GM19025 (cell line): ENCODE measurements at regions not wholly inside any gene's neighbourhood (a gene's known extent, or its start where the extent isn't known, plus 50 kb on each side); places are given as distances from the start of the nearest gene placed in this dataset.
"Not testable (repeated sequence)": the region's sequence is repeated elsewhere in the genome, so short reads cannot be mapped to it uniquely, and the experiment has no call there.

Experiments used
- ATAC-seq: cut with Tn5 transposase; IDR thresholded peaks from one replicate; pipeline ENCODE4 v1.9.1; 2021; ENCODE audit warnings: mild to moderate bottlenecking, low read depth, moderate library complexity; ENCODE audit not compliant: unreplicated experiment

DNA sequence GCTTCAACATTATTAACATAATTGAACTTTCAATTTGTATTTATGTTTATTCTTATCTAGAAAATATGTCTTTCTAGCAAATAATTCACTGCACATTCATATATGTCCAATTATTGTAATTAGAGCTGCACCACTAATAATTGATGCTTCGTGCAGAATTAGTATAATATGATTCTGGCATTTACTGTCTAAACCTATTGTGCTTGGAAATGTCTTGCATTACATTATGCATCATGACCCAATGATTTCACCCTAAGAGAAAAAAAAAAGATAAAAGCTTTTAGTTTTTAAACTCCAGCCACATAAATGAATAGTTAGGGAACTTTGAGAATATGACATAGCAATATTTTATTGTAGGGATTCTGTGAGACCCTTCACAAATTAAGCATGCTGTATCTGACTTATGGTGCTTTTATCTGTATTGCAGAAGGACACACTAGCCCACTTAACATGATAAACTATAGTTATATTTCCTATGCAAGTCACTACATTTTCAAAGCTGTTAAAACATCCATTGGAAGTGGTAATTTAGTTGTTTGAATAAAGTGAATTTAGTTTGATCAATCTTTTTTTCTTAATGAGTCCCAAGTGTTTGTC is 1609.1 kb downstream of the REEP3 start:
- ATAC-seq = no peak

DNA sequence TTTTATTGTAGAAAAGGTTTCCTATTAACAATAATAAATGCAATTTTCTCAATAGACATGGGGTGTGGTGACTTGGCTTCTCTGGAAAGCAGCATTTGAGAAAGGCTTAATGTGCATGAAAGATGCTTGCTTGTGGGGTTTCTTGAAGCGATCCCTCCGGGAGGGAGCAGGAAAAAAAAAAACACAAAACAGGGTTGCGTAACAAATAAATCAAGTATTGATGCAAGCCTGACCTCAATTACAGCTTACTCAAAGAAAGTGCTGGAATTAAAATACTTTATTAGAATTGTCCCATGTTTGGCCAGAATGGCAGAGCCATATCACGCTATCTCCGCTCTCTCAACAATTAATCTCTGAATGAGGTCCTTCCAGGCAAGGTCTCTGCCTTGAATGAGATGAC is 1612.5 kb downstream of the REEP3 start:
- ATAC-seq = no peak

DNA sequence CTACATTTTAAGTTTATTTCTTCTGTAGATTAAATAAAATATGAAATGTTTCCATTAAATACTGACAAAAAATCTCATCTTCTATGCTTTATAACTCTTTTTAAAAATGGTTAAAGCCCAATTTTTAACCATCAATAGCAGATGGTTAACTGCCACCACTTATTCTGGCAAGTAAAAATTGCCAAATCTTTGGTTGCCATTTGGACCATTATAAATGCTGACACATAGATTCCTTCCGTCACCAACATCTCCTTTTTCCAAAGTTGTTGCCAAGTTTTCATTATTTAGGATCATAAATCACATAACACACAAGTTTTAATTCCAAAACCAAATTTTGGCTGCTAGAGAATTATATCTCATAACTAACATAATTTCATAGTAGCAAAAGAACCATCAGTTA is 1614.3 kb downstream of the REEP3 start:
- ATAC-seq = no peak

DNA sequence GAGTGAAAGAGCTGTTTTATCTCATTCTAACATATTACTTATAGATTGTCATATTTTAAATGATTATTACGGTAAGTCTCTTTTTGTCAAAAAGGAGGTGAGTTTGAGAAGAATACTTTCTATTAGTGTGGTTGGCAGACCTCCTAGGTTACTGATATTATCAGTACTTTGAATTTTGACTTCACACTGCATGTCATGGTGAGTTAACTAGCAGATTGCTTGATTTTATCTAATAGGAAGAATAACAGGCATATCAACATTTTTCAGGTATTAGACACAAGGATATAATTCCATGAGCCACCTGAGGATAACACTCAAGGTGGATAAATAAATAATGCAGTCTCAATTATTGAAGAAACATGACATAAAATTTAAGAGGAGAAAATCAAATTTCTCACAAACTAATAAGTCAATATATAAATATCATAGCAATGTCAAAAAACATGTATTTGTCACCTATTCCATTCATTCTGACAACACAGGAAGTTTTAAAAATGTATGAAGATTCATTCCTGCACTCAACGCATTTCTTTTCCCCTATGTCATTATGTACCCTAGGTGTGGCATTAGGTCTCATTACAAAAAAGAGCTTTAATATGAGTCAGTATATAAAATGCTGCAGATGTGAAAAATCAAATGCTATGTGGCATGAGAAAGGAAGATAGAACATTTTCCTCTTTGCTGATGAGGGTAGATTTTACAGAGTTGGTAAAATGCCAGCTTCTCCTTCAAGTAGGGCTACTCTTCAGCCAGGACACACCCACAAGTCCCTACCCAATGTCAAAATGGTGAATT is 1621.6 kb downstream of the REEP3 start:
- ATAC-seq = no peak

DNA sequence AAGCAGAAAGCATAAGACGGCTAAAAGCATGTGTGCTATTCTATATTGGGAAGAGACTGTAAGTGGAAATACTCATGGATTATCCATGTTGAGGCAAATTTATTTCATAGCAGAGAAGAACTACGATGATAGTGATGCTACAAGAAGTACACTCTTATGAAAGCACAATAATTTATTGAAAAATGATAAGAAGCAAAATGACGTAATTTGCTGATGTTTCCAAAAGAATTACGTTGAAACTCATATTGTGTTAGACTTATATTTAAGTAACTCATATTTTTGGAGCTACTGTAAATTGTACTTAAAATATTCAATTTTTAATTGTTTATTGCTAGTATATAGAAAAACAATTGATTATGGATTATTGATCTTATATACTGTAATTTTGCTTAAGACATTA is 1622.5 kb downstream of the REEP3 start:
- ATAC-seq = no peak

DNA sequence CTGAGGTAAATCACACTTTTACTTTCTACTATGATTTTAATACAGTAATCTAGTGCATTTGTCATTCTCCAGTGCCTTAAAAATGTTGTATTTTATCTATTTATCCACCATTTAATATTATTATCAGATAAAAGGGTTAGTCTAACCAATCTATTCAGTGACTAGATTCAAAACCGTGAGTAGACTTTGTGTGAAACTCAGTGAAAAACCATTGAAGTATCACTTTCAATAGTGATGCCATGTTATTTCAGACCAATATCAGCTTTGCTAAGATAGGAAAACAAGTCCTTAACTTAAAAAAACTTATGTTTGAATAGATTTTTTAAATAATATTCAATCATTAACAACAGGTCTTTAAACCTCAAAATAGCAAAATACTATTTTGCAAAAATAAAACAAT is 1628.7 kb downstream of the REEP3 start:
- ATAC-seq = no peak

DNA sequence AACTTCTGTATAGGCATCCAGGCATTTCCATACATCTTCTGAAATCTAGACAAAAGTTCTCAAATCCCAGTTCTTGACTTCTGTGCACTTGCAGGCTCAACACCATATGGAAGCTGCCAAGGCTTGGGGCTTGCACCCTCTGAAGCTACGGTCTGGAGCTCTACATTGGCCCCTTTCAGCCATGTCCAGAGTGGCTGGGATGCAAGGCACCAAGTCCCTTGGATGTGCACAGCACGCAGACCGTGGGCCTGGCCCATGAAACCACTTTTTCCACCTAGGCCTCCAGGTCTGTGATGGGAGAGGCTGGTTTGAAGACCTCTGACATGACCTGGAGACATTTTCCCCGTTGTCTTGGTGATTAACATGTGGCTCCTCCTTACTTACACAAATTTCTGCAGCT is 1645.1 kb downstream of the REEP3 start:
- no peak for ATAC-seq

DNA sequence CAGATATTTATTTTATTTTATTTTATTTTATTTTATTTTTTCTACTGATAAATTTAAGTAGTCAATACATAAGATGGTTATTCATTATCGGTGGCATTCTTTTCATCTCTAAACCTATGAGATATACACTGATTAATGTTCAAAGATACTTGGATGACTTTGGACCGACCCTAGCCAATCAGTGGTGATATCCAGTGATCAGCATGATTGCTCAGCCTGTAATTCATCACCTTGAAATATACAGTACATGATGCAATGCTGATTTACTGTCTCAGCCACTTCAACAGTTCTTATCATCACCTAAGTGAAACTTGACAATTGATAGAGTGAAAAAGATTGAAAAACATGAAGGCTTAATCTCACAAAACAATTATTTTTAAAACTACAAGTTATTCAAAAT is 1651.0 kb downstream of the REEP3 start:
- ATAC-seq = no peak

DNA sequence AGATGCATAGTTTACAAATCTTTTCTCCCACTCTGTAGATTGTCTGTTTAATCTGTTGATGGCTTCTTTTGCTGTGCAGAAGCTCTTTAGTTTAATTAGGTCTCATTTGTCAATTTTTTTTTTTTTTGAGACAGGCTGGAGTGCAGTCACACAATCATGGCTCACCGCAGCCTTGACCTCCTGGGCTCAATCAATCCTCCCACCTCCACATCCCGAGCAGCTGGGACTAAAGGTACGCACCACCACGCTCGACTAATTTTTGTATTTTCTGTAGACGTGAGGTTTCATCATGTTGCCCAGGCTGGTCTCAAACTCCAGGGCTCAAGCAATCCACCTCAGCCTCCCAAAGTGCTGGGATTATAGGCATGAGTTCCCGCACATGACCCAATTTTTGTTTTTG is 1655.8 kb downstream of the REEP3 start:
- no peak for ATAC-seq

DNA sequence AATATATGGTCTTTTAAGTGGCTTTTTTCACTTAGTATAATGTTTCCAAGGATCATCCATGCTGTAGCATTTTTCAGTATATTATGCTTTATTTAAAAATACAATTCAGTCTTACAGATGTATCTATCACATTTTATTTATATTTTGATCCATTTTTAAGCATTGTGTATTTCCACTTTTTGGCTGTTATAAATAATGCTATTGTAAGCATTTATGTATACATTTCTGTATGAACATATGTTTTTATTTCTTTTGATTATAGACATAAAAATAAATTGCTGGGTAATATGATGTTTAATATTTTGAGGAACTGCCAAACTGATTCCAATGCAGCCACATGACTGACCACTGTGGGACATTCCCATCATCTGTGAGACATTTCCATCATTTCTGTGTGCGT is 1662.0 kb downstream of the REEP3 start:
- no peak for ATAC-seq

DNA sequence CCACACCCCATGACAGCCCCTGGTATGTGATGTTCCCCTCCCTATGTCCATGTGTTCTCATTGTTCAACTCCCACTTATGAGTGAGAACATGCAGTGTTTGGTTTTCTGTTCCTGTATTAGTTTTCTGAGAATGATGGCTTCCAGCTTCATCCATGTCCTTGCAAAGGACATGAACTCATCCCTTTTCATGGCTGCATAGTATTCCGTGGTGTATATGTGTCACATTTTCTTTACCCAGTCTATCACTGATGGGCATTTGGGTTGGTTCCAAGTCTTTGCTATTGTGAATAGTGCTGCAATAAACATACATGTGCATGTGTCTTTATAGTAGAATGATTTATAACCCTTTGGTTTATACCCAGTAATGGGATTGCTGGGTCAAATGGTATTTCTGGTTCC is 1665.5 kb downstream of the REEP3 start:
- ATAC-seq = not testable (repeated sequence)

DNA sequence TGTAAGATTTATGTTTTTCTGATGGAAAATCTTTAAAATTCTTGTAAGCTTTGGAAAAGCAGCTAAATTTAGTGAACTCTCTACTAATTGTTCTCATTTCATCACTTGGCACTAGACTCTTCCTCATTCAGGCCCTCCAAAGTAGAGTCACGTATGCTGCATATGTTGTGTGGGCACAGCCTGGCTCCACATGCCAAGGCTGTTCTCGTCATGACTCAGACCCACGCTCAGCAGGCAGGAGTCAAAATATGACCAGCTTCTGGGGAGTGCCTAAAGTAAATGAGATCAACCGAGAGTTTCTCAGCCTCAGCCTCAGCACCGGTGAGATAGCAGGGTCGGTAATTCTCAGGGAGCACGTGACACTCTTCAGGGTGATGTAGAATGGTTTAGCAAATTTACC is 1672.9 kb downstream of the REEP3 start:
- no peak for ATAC-seq

DNA sequence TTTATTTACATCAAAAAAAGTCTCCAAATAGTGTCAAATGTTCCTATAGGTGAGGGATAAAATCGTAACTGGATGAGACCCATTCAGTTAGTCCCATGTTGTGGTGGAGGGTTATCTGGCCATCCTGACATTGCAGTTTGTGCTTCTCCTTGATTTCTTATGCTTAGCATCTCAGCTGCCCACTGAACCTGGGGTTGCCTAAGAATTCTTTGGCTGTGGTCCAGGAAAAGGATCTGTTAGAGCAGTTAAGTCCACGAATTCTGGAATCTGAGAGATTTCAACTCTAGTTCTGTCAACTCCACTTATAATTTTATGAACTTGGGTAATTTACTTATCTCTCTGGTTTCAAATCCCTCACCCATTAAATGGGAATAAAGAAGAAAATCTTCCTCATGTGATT is 1673.4 kb downstream of the REEP3 start:
- no peak for ATAC-seq

DNA sequence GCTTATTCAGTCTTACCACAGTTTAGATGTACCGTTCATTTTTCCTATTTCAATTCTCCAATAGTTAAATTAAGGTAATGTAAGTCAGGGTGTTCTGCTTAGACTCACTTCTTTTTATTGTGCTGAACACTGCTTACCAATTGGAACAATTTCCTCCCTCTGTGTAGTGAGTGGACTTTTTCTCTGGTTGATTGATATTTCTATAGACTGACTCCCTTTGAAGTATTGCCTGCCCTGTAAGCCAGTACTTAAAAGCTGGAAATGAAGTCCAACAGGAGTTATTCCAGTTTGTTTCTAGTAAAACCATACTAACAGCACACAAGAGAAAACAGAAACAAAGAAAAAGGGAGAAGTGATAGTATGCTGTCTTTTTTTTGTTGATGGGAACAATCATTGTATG is 1674.9 kb downstream of the REEP3 start:
- no peak for ATAC-seq

DNA sequence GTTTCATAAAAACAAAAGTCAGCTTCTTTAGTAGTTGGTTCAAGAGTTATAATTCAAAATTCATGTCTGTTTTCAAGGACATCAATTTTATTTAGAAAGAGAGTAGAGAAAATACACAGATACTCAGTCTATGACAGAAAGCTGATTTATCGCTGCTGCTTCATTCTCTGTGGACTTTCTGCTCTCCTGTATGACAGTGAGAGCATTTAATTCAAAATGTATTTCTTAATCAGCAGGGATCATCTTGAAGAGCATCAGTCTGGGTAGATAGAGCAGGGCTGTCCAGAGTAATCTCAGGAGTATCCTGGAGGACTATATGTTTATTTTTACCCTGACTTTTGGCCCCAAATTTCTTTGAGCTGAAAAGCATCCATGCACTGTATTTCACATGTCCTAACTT is 1676.7 kb downstream of the REEP3 start:
- ATAC-seq = no peak

DNA sequence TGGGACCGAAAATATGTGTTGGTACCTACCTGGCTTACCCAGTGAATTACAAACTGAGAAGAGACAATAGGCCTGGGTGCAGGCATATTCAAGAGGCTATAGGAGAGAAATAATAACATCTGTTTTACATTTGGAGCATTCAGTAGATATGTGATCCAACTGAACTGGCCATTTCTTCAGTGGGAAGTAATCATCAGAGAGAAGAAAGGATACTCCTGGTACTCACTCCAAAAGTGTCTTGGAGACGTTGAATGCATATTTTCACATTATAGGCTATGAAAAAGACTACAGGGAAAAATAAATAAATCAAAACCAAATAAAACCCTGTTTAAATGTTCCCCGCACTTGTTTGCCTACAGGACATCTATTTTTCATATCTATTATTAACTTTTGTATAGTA is 1680.3 kb downstream of the REEP3 start:
- no peak for ATAC-seq

DNA sequence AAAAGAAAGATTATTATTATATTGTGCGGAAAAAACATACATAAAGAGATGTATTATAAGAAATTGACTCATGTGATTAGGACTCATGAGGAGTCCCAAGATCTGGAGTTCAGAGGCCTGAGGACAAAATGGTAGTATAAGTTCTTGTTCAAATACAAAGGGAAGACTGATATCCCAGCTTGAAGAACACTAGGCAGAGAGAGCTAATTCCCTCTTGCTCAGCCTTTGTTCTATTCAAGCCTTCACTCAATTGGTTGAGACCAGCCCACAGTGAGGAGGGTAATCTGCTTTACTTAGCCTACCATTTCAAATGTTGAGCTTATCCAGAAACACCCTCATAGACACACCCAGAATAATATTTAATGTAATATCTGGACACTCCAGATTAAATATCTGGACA is 1683.8 kb downstream of the REEP3 start:
- no peak for ATAC-seq

DNA sequence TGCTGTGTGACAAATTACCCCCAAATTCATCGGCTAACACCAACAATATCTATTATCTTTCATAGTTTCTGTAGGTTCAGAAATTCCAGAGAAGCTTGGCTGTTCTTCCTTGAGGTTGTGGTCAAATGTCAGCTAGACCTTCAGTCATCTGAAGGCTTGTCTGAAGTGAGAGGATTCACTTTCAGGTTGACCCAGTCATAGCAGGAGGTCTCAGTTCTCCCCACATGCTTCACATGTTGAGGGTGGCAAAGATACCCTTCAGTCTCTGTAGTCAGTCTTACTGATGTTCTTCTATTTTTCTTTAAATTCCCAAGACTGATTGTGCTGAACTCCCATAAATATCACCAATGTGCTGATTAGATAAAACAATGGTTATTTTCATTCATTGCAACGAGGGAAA is 1692.0 kb downstream of the REEP3 start:
- ATAC-seq = no peak

DNA sequence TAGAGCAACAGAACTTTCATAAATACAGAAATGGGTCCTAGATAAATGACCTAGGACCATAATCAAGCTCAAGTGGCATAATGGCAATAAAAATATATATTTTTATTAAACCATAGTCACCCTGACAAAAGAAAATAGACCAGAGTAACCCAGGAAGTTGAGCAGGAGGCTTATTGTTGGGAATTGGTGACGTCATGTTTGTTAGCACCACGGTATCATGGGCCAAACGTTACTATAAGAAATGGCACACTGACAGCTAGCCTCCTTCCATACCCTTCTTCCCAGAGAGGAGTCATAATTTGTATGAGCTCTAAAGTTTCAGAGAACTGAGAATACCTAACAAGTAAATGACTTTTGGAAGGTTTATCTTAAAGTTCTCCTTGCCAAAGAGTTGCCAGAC is 1698.2 kb downstream of the REEP3 start:
- no peak for ATAC-seq

DNA sequence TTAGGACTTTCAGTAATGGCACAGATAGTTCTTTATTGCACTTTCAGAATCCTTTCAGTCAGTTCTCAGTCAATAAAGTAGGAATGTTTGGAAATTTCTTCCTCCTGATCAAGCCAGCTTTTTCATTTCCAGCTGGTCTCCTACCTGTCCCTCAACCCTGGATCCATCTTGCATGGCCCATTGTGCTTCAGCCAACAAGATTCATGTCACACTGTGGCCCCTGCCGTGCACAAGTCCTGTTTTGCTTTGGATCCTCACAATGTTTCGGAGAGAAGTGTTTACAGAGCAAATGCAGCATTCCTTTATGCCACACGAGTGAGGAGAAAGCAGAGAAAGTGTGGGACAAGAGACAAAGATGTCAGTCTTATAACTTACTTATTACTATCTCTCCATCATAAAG is 1694.7 kb upstream of the LRRTM3 start:
- no peak for ATAC-seq

DNA sequence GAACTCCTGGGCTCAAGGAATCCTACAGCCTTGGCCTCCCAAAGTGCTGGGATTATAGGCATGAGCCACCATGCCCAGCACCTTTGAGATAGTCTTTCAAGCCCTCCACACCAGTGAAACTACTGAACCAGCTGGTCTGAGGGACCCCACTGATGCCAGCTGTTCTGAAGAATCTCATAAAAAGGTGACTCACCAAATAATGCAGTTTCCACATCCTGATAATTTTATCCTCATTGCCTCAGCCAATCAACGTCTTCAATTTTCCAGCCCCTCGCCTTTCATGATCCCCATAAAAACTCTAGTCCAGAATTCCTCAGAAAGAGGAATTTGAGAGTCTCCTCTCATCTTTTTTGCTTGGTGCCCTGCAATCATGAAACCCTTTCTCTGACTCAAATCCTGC is 1691.6 kb upstream of the LRRTM3 start:
- ATAC-seq = no peak

DNA sequence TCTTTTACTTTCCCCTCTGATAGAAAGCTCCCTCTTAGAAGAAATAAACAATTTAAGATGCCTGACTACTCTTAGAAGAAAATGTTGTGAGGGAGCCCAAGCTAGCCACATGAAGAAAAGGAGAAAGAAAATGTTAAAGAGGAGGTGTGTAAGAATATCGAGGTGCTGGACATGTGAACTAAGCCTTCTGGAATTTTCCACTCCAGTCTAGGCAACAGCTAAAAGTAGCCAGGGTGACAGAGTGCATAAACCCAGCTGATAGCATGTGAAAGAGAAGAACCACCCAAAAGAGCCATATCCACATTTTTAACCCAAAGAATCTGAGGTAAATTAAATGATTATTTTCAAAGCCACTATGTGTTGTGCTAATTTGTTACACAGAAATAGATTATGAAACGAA is 1690.6 kb upstream of the LRRTM3 start:
- ATAC-seq = no peak

DNA sequence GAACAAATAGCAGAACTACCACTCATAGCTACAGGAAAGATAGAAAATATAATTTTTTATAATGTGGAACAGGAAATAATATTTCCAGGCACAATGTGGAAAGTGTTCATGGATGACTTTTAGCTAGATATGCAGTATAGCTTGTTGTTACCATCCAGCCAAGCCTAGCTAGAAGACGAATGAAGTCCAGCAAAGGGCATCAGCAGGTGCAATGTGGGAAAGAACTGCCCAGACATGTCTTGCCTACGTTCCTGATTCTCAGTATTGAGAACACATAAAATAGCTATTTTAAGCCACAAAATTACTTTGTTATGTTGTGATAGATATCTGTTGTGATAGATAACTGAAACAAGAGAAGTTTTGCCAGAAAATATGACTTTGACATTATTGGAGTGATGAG is 1690.0 kb upstream of the LRRTM3 start:
- no peak for ATAC-seq
